ENCODE measurements at regions not wholly inside any gene's neighbourhood (a gene's known extent, or its start where the extent isn't known, plus 50 kb on each side); places are given as distances from the start of the nearest gene placed in this dataset.

- TF ChIP-seq CTCF (IDR thresholded peaks at IDR 0.05; ENCODE audit: low read depth, low read length, poor library complexity, severe bottlenecking) (no peak), EZH2phosphoT487 (IDR thresholded peaks at IDR 0.05; ENCODE audit: borderline replicate concordance, low read length) (no peak)
Observed at GRCh38 chr22:46087816-46088277, 62.5 kb upstream of the PPARA start.
